Hematopoietic multipotent progenitor cell treated with erythropoietin and hydrocortisone succinate and interleukin-3 and kit ligand, for 8 days (in vitro differentiated cells): ENCODE measurements at regions not wholly inside any gene's neighbourhood (a gene's known extent, or its start where the extent isn't known, plus 50 kb on each side); places are given as distances from the start of the nearest gene placed in this dataset.

Source experiments
- DNase-seq: peaks from one replicate; pipeline ENCODE4 v3.0.0-alpha.2; 2015

GRCh38 chr11:29959488-29959887 lies 57.3 kb downstream of the KCNA4 start:
- no peak for DNase-seq

GRCh38 chr11:29957431-29957830 lies 59.4 kb downstream of the KCNA4 start:
- no peak for DNase-seq

GRCh38 chr11:29956076-29956556 lies 60.7 kb downstream of the KCNA4 start:
- no peak for DNase-seq

- no peak for DNase-seq
Measured at GRCh38 chr11:29943347-29943746, 73.5 kb downstream of the KCNA4 start.

GRCh38 chr11:29937526-29937925 lies 79.3 kb downstream of the KCNA4 start:
- no peak for DNase-seq

GRCh38 chr11:29934115-29934638 lies 82.7 kb downstream of the KCNA4 start:
- no peak for DNase-seq

- no peak for DNase-seq
Measured at GRCh38 chr11:29916040-29916439, 100.8 kb downstream of the KCNA4 start.

GRCh38 chr11:29914203-29914930 lies 102.5 kb downstream of the KCNA4 start:
- no peak for DNase-seq

- DNase-seq = no peak
Measured at GRCh38 chr11:29913352-29913751, 103.5 kb downstream of the KCNA4 start.

- DNase-seq = no peak
Measured at GRCh38 chr11:29900382-29900781, 116.4 kb downstream of the KCNA4 start.

GRCh38 chr11:29879560-29879959 lies 137.3 kb downstream of the KCNA4 start:
- DNase-seq = no peak

GRCh38 chr11:29876192-29876591 lies 140.6 kb downstream of the KCNA4 start:
- DNase-seq = no peak

GRCh38 chr11:29847219-29847618 lies 169.6 kb downstream of the KCNA4 start:
- no peak for DNase-seq

GRCh38 chr11:29844701-29845379 lies 172.0 kb downstream of the KCNA4 start:
- DNase-seq = no peak

GRCh38 chr11:29844031-29844430 lies 172.8 kb downstream of the KCNA4 start:
- no peak for DNase-seq

- DNase-seq = no peak
Measured at GRCh38 chr11:29842061-29842460, 174.8 kb downstream of the KCNA4 start.

- no peak for DNase-seq
Measured at GRCh38 chr11:29826878-29827277, 190.0 kb downstream of the KCNA4 start.

GRCh38 chr11:29816359-29816758 lies 200.5 kb downstream of the KCNA4 start:
- DNase-seq = no peak

GRCh38 chr11:29809121-29809520 lies 207.7 kb downstream of the KCNA4 start:
- no peak for DNase-seq

GRCh38 chr11:29802522-29802921 lies 214.3 kb downstream of the KCNA4 start:
- DNase-seq = no peak

GRCh38 chr11:29801561-29801960 lies 215.3 kb downstream of the KCNA4 start:
- no peak for DNase-seq

- no peak for DNase-seq
Measured at GRCh38 chr11:29786092-29786491, 230.7 kb downstream of the KCNA4 start.

GRCh38 chr11:29783506-29783905 lies 233.3 kb downstream of the KCNA4 start:
- DNase-seq = no peak

- DNase-seq = no peak
Measured at GRCh38 chr11:29782447-29782846, 234.4 kb downstream of the KCNA4 start.
